Endothelial cell of umbilical vein (primary cell): ENCODE measurements at regions not wholly inside any gene's neighbourhood (a gene's known extent, or its start where the extent isn't known, plus 50 kb on each side); places are given as distances from the start of the nearest gene placed in this dataset.

ENCODE experiments used
- BruUV-seq: library from RNA; stranded (reverse); fragments of 400-500 nt; replicated peaks from 2 replicates; lab custom pipeline; 2021; lab: Mats Ljungman, UMichigan
- CTCF ChIA-PET: fragments of 300-600, 350-600 bp; sonication (Branson Sonifier 250); formaldehyde crosslinking; loops from one replicate; lab custom pipeline; 2021; ENCODE audit warnings: antibody characterized with exemption, inconsistent platforms; lab: Charles Lee
- POLR2A ChIA-PET: fragments of 300-600, 350-600 bp; sonication (Branson Sonifier 250); formaldehyde crosslinking; loops from one replicate; lab custom pipeline; 2021; ENCODE audit warnings: antibody characterized with exemption, inconsistent platforms; lab: Charles Lee
- DNase-seq: peaks from one replicate; pipeline ENCODE4 v3.0.0-alpha.2; 2011; ENCODE audit warnings: low read depth, low spot score
- FAIRE-seq: peaks from 2 replicates; lab custom pipeline; 2011; peaks lifted over from hg19 to GRCh38; lab: Jason Lieb, UNC
- H2AFZ ChIP-seq: 2 replicates; pipeline ENCODE4 v1.6.0; 2012; ENCODE audit warnings: low read depth, low read length, control low read depth, inconsistent platforms
- H3K27ac ChIP-seq: 2 replicates; pipeline ENCODE4 v1.5.1; 2011; ENCODE audit warnings: low read depth, mild to moderate bottlenecking, control low read depth, low read length, moderate library complexity; ENCODE audit not compliant: insufficient read depth
- H3K27me3 ChIP-seq, 2 experiments: 2 replicates each; pipeline versions ENCODE4 v1.6.0 to v1.6.1; 2011; ENCODE audit warnings: low read length in 2 of 2, mixed read lengths in 1 of 2; ENCODE audit not compliant: control insufficient read depth in 2 of 2, insufficient read depth in 2 of 2
- H3K36me3 ChIP-seq, 2 experiments: 2 replicates in 1 of 2; 3 replicates in 1 of 2; pipeline ENCODE4 v1.5.1; 2011; ENCODE audit warnings: low read length in 2 of 2, mild to moderate bottlenecking in 1 of 2, moderate library complexity in 1 of 2; ENCODE audit not compliant: control insufficient read depth in 2 of 2, insufficient read depth in 2 of 2; ENCODE audit errors: extremely low read depth in 1 of 2
- H3K4me1 ChIP-seq: 3 replicates; pipeline ENCODE4 v1.5.1; 2011; ENCODE audit warnings: mild to moderate bottlenecking, low read length; ENCODE audit not compliant: control insufficient read depth, insufficient read depth; ENCODE audit errors: extremely low read depth
- H3K4me2 ChIP-seq: 2 replicates; pipeline ENCODE4 v1.6.1; 2011; ENCODE audit warnings: low read length, control low read depth, mixed read lengths; ENCODE audit not compliant: insufficient read depth
- H3K4me3 ChIP-seq, 3 experiments: fragments of 200-600 bp in 1 of 3; sonication (generic), shearing (Covaris generic) in 1 of 3; replicated peaks in 1 of 3; 2 replicates each; pipeline ENCODE4 v1.5.1; 2011 to 2016; ENCODE audit warnings: control low read depth in 3 of 3, low read length in 3 of 3, mild to moderate bottlenecking in 2 of 3, inconsistent platforms in 1 of 3, low read depth in 1 of 3, moderate library complexity in 1 of 3; ENCODE audit not compliant: insufficient read depth in 1 of 3
- H3K79me2 ChIP-seq: 2 replicates; pipeline ENCODE4 v1.6.0; 2012; ENCODE audit warnings: low read length, inconsistent platforms; ENCODE audit not compliant: control insufficient read depth, insufficient read depth
- H3K9ac ChIP-seq: replicated peaks from 2 replicates; pipeline ENCODE3; 2011; ENCODE audit warnings: low read length, control low read depth; ENCODE audit not compliant: insufficient read depth; ENCODE audit errors: extremely low read depth
- H3K9me1 ChIP-seq: replicated peaks from 3 replicates; pipeline ENCODE4 v1.6.0; 2011; ENCODE audit warnings: mild to moderate bottlenecking, low read length; ENCODE audit not compliant: control insufficient read depth, insufficient read depth; ENCODE audit errors: extremely low read depth
- H3K9me3 ChIP-seq: replicated peaks from 2 replicates; pipeline ENCODE4 v1.5.1; 2012; ENCODE audit warnings: low read length, inconsistent platforms; ENCODE audit not compliant: control insufficient read depth, insufficient read depth
- H4K20me1 ChIP-seq: replicated peaks from 2 replicates; pipeline ENCODE3; 2011; ENCODE audit warnings: mild to moderate bottlenecking, low read length; ENCODE audit not compliant: control insufficient read depth, insufficient read depth; ENCODE audit errors: extremely low read depth
- CTCF ChIP-seq, 2 donors: IDR thresholded peaks; 1 replicate in 1 of 2; 2 replicates in 1 of 2; pipeline ENCODE4 v1.5.1; 2011; ENCODE audit warnings: low read length in 2 of 2, mild to moderate bottlenecking in 2 of 2, moderate library complexity in 2 of 2, control low read depth in 1 of 2, inconsistent platforms in 1 of 2, low read depth in 1 of 2; ENCODE audit not compliant: insufficient read depth in 1 of 2; ENCODE audit errors: extremely low read depth in 1 of 2
- EZH2 ChIP-seq: IDR thresholded peaks from 2 replicates; pipeline ENCODE4 v1.6.1; 2012; ENCODE audit warnings: borderline replicate concordance, low read depth, mild to moderate bottlenecking, moderate library complexity, low read length, inconsistent platforms; ENCODE audit not compliant: severe bottlenecking
- FOS ChIP-seq: IDR thresholded peaks from 2 replicates; pipeline ENCODE4 v1.6.1; 2011; ENCODE audit warnings: mild to moderate bottlenecking, low read length, moderate library complexity, borderline replicate concordance; ENCODE audit not compliant: insufficient read depth
- GATA2 ChIP-seq: IDR thresholded peaks from 2 replicates; pipeline ENCODE4 v1.7.0; 2011; ENCODE audit warnings: low read depth, mild to moderate bottlenecking, moderate library complexity, mixed read lengths, low read length; ENCODE audit not compliant: insufficient read length, insufficient read depth
- JUN ChIP-seq: IDR thresholded peaks from 2 replicates; pipeline ENCODE4 v1.6.1; 2011; ENCODE audit warnings: borderline replicate concordance, low read depth; ENCODE audit not compliant: insufficient read length, insufficient read depth
- MAX ChIP-seq: IDR thresholded peaks from 2 replicates; pipeline ENCODE4 v1.6.1; 2011; ENCODE audit not compliant: insufficient read depth, insufficient read length
- MYC ChIP-seq: IDR thresholded peaks from one replicate; pipeline ENCODE4 v1.6.1; 2011; ENCODE audit warnings: mild to moderate bottlenecking, low read depth, low read length
- POLR2A ChIP-seq: IDR thresholded peaks from 2 replicates; pipeline ENCODE4 v1.6.1; 2012; ENCODE audit warnings: low read depth, mild to moderate bottlenecking, control low read depth, low read length
- POLR2AphosphoS5 ChIP-seq: IDR thresholded peaks from 2 replicates; pipeline ENCODE4 v1.6.1; 2012; ENCODE audit warnings: low read depth, mild to moderate bottlenecking, control low read depth, low read length, moderate library complexity; ENCODE audit not compliant: insufficient read depth
- dilution Hi-C: fragments of 300-500 bp; cut with MboI; formaldehyde crosslinking; loops from one replicate; pipeline ENCODE4 v1.15.0; 2019; ENCODE audit warnings: low sequenced_read_pairs; ENCODE audit not compliant: extremely low pct_ligation_motif_present
- intact Hi-C: fragments of 100-400 bp; cut with micrococcal nuclease; formaldehyde crosslinking; loops from one replicate; pipeline ENCODE4 v1.10.0; 2022

- ChIA-PET CTCF (no interaction called here), POLR2A (no interaction called here)
- no peaks in the 10 kb centered on the region for H3K27me3 ChIP-seq
- no TSS peak for BruUV-seq
- H3K36me3 ChIP-seq = no peaks in the 10 kb centered on the region
- TF ChIP-seq FOS = no peak
- TF ChIP-seq MYC = no peak
- no peak for TF ChIP-seq JUN
- no peak for TF ChIP-seq EZH2
- TF ChIP-seq MAX = no peak
- TF ChIP-seq GATA2 = no peak
- no peak for TF ChIP-seq CTCF (IDR thresholded peaks at IDR 0.05; ENCODE audit: extremely low read depth in 1 of 2, insufficient read depth in 1 of 2, low read depth in 1 of 2, low read length in 2 of 2)
- no peak for TF ChIP-seq POLR2AphosphoS5
- TF ChIP-seq POLR2A = no peak
- DNase-seq = no peak
- no peak overlapping the region for H3K9ac ChIP-seq
- H3K9me3 ChIP-seq = peaks cover 3% of the 10 kb centered on the region
- no peak overlapping the region for H2AFZ ChIP-seq
- H3K27ac ChIP-seq = no peak overlapping the region
- dilution Hi-C loops (no loop called here), intact Hi-C loops (no loop called here)
- H3K9me1 ChIP-seq = no peaks in the 10 kb centered on the region
- no peaks in the 10 kb centered on the region for H3K4me1 ChIP-seq
- H3K4me2 ChIP-seq = no peak overlapping the region
- FAIRE-seq = no peak
- H4K20me1 ChIP-seq = no peaks in the 10 kb centered on the region
- no peaks in the 10 kb centered on the region for H3K79me2 ChIP-seq
- H3K4me3 ChIP-seq = no peak overlapping the region
Observed at GRCh38 chr11:131178020-131178419, 192.4 kb upstream of the NTM start.
